ENCODE measurements at regions not wholly inside any gene's neighbourhood (a gene's known extent, or its start where the extent isn't known, plus 50 kb on each side); places are given as distances from the start of the nearest gene placed in this dataset.

- H3K27ac ChIP-seq, result peak overlapping the region; percentile 24
- no peaks in the 10 kb centered on the region for H3K27me3 ChIP-seq
- H3K9me3 ChIP-seq, result no peaks in the 10 kb centered on the region
- H3K4me1 ChIP-seq, result peaks cover 62% of the 10 kb centered on the region
- peak in 1 of 2 donors; percentile 37 for TF ChIP-seq POLR2AphosphoS5 (IDR thresholded peaks at IDR 0.05; ENCODE audit: insufficient read depth in 1 of 2, low read depth in 1 of 2)
- no peak for TF ChIP-seq CTCF (IDR thresholded peaks at IDR 0.05)
- TF ChIP-seq POLR2A (IDR thresholded peaks at IDR 0.05), result no peak
- intact Hi-C loops (cut with DNase I), result loop anchor here (10.0 kb wide), 1 partner anchor 107 kb away; no protein-coding TSS in a partner anchor
- no peak for DNase-seq (ENCODE audit: extremely low spot score in 2 of 2)
- H3K4me3 ChIP-seq, result no peak overlapping the region
- H3K36me3 ChIP-seq, result no peaks in the 10 kb centered on the region
Observed at GRCh38 chr16:85231959-85232358, 119.7 kb upstream of the CIBAR2 start.

- no peaks in the 10 kb centered on the region for H3K9me3 ChIP-seq
- peak overlapping the region; percentile 24 for H3K27ac ChIP-seq
- peaks cover 62% of the 10 kb centered on the region for H3K4me1 ChIP-seq
- intact Hi-C loops (cut with DNase I), result loop anchor here (10.0 kb wide), 1 partner anchor 108 kb away; no protein-coding TSS in a partner anchor
- H3K27me3 ChIP-seq, result no peaks in the 10 kb centered on the region
- H3K4me3 ChIP-seq, result no peak overlapping the region
- TF ChIP-seq POLR2AphosphoS5 (IDR thresholded peaks at IDR 0.05; ENCODE audit: insufficient read depth in 1 of 2, low read depth in 1 of 2) (no peak), POLR2A (IDR thresholded peaks at IDR 0.05) (no peak), CTCF (IDR thresholded peaks at IDR 0.05) (no peak)
- no peaks in the 10 kb centered on the region for H3K36me3 ChIP-seq
- no peak for DNase-seq (ENCODE audit: extremely low spot score in 2 of 2)
Observed at GRCh38 chr16:85232369-85233142, 120.3 kb upstream of the CIBAR2 start.

- Histone ChIP-seq H3K36me3 (no peaks in the 10 kb centered on the region), H3K27me3 (no peaks in the 10 kb centered on the region), H3K4me1 (peaks cover 61% of the 10 kb centered on the region), H3K4me3 (no peak overlapping the region), H3K9me3 (no peaks in the 10 kb centered on the region), H3K27ac (no peak overlapping the region)
- no peak for DNase-seq (ENCODE audit: extremely low spot score in 2 of 2)
- no peak for TF ChIP-seq POLR2A (IDR thresholded peaks at IDR 0.05)
- TF ChIP-seq CTCF (IDR thresholded peaks at IDR 0.05), result no peak
- no peak for TF ChIP-seq POLR2AphosphoS5 (IDR thresholded peaks at IDR 0.05; ENCODE audit: insufficient read depth in 1 of 2, low read depth in 1 of 2)
- intact Hi-C loops (cut with DNase I), result loop anchor here (10.0 kb wide), 1 partner anchor 109 kb away; no protein-coding TSS in a partner anchor
Observed at GRCh38 chr16:85233516-85233915, 121.2 kb upstream of the CIBAR2 start.

GRCh38 chr16:85234310-85235204, 122.3 kb upstream of the CIBAR2 start:
- H3K4me3 ChIP-seq, result peak overlapping the region; percentile 35 to 54
- TF ChIP-seq CTCF (IDR thresholded peaks at IDR 0.05), result no peak
- peak in 1 of 2 donors; percentile 85 for TF ChIP-seq POLR2AphosphoS5 (IDR thresholded peaks at IDR 0.05; ENCODE audit: insufficient read depth in 1 of 2, low read depth in 1 of 2)

More at GRCh38 chr16:85234310-85235204, 122.3 kb upstream of the CIBAR2 start:
- no peaks in the 10 kb centered on the region for H3K27me3 ChIP-seq
- intact Hi-C loops (cut with DNase I), result loop anchor here (10.0 kb wide), 1 partner anchor 110 kb away; no protein-coding TSS in a partner anchor
- H3K4me1 ChIP-seq, result peaks cover 62% of the 10 kb centered on the region
- peak overlapping the region; percentile 77 for H3K27ac ChIP-seq
- no peaks in the 10 kb centered on the region for H3K9me3 ChIP-seq
- H3K36me3 ChIP-seq, result no peaks in the 10 kb centered on the region
- DNase-seq (ENCODE audit: extremely low spot score in 2 of 2), result no peak

Data from vagina (tissue), 2 donors.